Germinal center (tissue), 1 donor: ENCODE measurements at regions not wholly inside any gene's neighbourhood (a gene's known extent, or its start where the extent isn't known, plus 50 kb on each side); places are given as distances from the start of the nearest gene placed in this dataset.
"Not testable (repeated sequence)": the region's sequence is repeated elsewhere in the genome, so short reads cannot be mapped to it uniquely, and the experiment has no call there.

ENCODE experiments used
- DNase-seq: peaks from one replicate; pipeline ENCODE4 v3.0.0; 2012; ENCODE audit warnings: mixed read lengths, low spot score

- DNase-seq: no peak
These were observed 386.0 kb upstream of the NECTIN3 start for GRCh38 chr3:110685630-110686029.

- no peak for DNase-seq
These were observed 384.9 kb upstream of the NECTIN3 start for GRCh38 chr3:110686701-110687100.

- DNase-seq: no peak
These were observed 384.5 kb upstream of the NECTIN3 start for GRCh38 chr3:110687138-110687537.

GRCh38 chr3:110697961-110698360 is 373.7 kb upstream of the NECTIN3 start:
- DNase-seq: no peak

GRCh38 chr3:110704332-110704731 is 367.3 kb upstream of the NECTIN3 start:
- DNase-seq: not testable (repeated sequence)

- no peak for DNase-seq
These were observed 363.5 kb upstream of the NECTIN3 start for GRCh38 chr3:110708156-110708555.

GRCh38 chr3:110710156-110710555 is 361.5 kb upstream of the NECTIN3 start:
- no peak for DNase-seq

- no peak for DNase-seq
These were observed 361.0 kb upstream of the NECTIN3 start for GRCh38 chr3:110710603-110711002.

- DNase-seq: no peak
These were observed 360.3 kb upstream of the NECTIN3 start for GRCh38 chr3:110711130-110711832.

- DNase-seq: no peak
These were observed 359.6 kb upstream of the NECTIN3 start for GRCh38 chr3:110711851-110712516.

- DNase-seq: no peak
These were observed 344.6 kb upstream of the NECTIN3 start for GRCh38 chr3:110727056-110727455.

- no peak for DNase-seq
These were observed 340.5 kb upstream of the NECTIN3 start for GRCh38 chr3:110731148-110731547.

- DNase-seq: no peak
These were observed 339.2 kb upstream of the NECTIN3 start for GRCh38 chr3:110732420-110732819.

- no peak for DNase-seq
These were observed 338.6 kb upstream of the NECTIN3 start for GRCh38 chr3:110733045-110733444.

GRCh38 chr3:110734524-110734923 is 337.1 kb upstream of the NECTIN3 start:
- no peak for DNase-seq

- no peak for DNase-seq
These were observed 335.3 kb upstream of the NECTIN3 start for GRCh38 chr3:110736332-110736731.

- no peak for DNase-seq
These were observed 333.1 kb upstream of the NECTIN3 start for GRCh38 chr3:110738531-110738930.

GRCh38 chr3:110741891-110742290 is 329.7 kb upstream of the NECTIN3 start:
- DNase-seq: no peak

- no peak for DNase-seq
These were observed 328.4 kb upstream of the NECTIN3 start for GRCh38 chr3:110743202-110743601.

GRCh38 chr3:110743984-110744383 is 327.6 kb upstream of the NECTIN3 start:
- no peak for DNase-seq

GRCh38 chr3:110744723-110745122 is 326.9 kb upstream of the NECTIN3 start:
- DNase-seq: no peak

GRCh38 chr3:110749006-110749405 is 322.6 kb upstream of the NECTIN3 start:
- DNase-seq: no peak

- DNase-seq: no peak
These were observed 321.4 kb upstream of the NECTIN3 start for GRCh38 chr3:110750201-110750600.

- no peak for DNase-seq
These were observed 319.3 kb upstream of the NECTIN3 start for GRCh38 chr3:110752307-110752706.
